Liver (tissue), 3 donors: ENCODE measurements at regions not wholly inside any gene's neighbourhood (a gene's known extent, or its start where the extent isn't known, plus 50 kb on each side); places are given as distances from the start of the nearest gene placed in this dataset.

Experiments
- CTCF ChIP-seq: fragments of 150-350 bp; IDR thresholded peaks from 2 replicates; pipeline ENCODE4 v1.5.1; 2017; ENCODE audit warnings: improper control_type of control experiment, low read depth, low read length; ENCODE audit not compliant: missing input control
- EGR1 ChIP-seq, 2 donors: IDR thresholded peaks; 2 replicates each; pipeline ENCODE4 v1.6.1; 2016 to 2018; ENCODE audit warnings: antibody characterized with exemption in 2 of 2, low read depth in 2 of 2
- FOXA2 ChIP-seq: IDR thresholded peaks from 2 replicates; pipeline ENCODE4 v1.6.1; 2016; ENCODE audit warnings: antibody characterized with exemption
- RAD21 ChIP-seq, 2 donors: IDR thresholded peaks; 2 replicates each; pipeline ENCODE4 v1.6.1; 2016; ENCODE audit warnings: antibody characterized with exemption in 2 of 2, mild to moderate bottlenecking in 2 of 2
- donor health status: healthy.
- donor health status: healthy.

GRCh38 chr4:102451266-102451665 is 49.9 kb upstream of the NFKB1 start (continued):
- TF ChIP-seq CTCF = no peak
- no peak for TF ChIP-seq EGR1 (IDR thresholded peaks at IDR 0.05; ENCODE audit: low read depth in 2 of 2)
- no peak for TF ChIP-seq FOXA2
- TF ChIP-seq RAD21 (IDR thresholded peaks at IDR 0.05) = no peak
